Upper lobe of left lung (tissue), 6 donors: ENCODE measurements at regions not wholly inside any gene's neighbourhood (a gene's known extent, or its start where the extent isn't known, plus 50 kb on each side); places are given as distances from the start of the nearest gene placed in this dataset.

Experiments
- ATAC-seq, 2 donors: fragments of 200-7000 bp; cut with Tn5 transposase; one replicate each; pipeline ENCODE4 v1.9.1; 2022; ENCODE audit warnings: mild to moderate bottlenecking in 2 of 2, moderate library complexity in 2 of 2; ENCODE audit not compliant: low FRiP score in 2 of 2
- DNase-seq, 2 donors: peaks; one replicate each; pipeline ENCODE4 v3.0.0-alpha.2; 2019 to 2020
- H3K27ac ChIP-seq, 4 donors: fragments of 200-600 bp; sonication (generic); one replicate each; pipeline ENCODE4 v1.5.1; 2016 to 2019
- H3K27me3 ChIP-seq, 4 donors: fragments of 200-600 bp; sonication (generic); one replicate each; pipeline ENCODE4 v1.5.1; 2017 to 2019
- H3K36me3 ChIP-seq, 4 donors: fragments of 200-600 bp; sonication (generic); one replicate each; pipeline ENCODE4 v1.5.1; 2016 to 2019
- H3K4me1 ChIP-seq, 4 donors: fragments of 200-600 bp; sonication (generic); one replicate each; pipeline ENCODE4 v1.5.1; 2018 to 2019
- H3K4me3 ChIP-seq, 4 donors: fragments of 200-600 bp; sonication (generic); one replicate each; pipeline ENCODE4 v1.5.1; 2017 to 2019; ENCODE audit warnings: mild to moderate bottlenecking in 2 of 4, moderate library complexity in 1 of 4
- H3K9me3 ChIP-seq, 4 donors: fragments of 200-600 bp; sonication (generic); one replicate each; pipeline ENCODE4 v1.5.1; 2018 to 2019
- EP300 ChIP-seq, 4 donors: sonication (generic); formaldehyde crosslinking; IDR thresholded peaks; one replicate each; pipeline ENCODE4 v1.5.1; 2017; ENCODE audit warnings: antibody characterized with exemption in 4 of 4, control low read depth in 2 of 4
- POLR2A ChIP-seq, 4 donors: fragments of 450-650 bp; IDR thresholded peaks; one replicate each; pipeline ENCODE4 v1.5.1; 2016 to 2017; ENCODE audit warnings: antibody characterized with exemption in 4 of 4, mild to moderate bottlenecking in 2 of 4
- POLR2AphosphoS5 ChIP-seq, 2 donors: sonication (generic); formaldehyde crosslinking; IDR thresholded peaks; one replicate each; pipeline ENCODE4 v1.5.1; 2017; ENCODE audit warnings: antibody characterized with exemption in 2 of 2
- WGBS, 2 donors: methylation state at CpG; one replicate each; pipeline ENCODE4 v1.1.5; 2017 to 2018; 5-methylcytosine and 5-hydroxymethylcytosine counted together
- TF ChIP-seq, protein P1 (sequence below), 6 experiments: fragments of 450-650 bp in 4 of 6; fragments of 200-600 bp in 2 of 6; sonication (generic) in 2 of 6; IDR thresholded peaks; one replicate each; pipeline ENCODE4 v1.5.1; 2016 to 2019; ENCODE audit warnings: antibody characterized with exemption in 6 of 6
- donor health status: DM: no; HTN: no; CAD: no; lungs with moderate emphysema.
- donor health status: DM: no; HTN: yes; CAD: no; lungs with severe emphysema.

DNA sequence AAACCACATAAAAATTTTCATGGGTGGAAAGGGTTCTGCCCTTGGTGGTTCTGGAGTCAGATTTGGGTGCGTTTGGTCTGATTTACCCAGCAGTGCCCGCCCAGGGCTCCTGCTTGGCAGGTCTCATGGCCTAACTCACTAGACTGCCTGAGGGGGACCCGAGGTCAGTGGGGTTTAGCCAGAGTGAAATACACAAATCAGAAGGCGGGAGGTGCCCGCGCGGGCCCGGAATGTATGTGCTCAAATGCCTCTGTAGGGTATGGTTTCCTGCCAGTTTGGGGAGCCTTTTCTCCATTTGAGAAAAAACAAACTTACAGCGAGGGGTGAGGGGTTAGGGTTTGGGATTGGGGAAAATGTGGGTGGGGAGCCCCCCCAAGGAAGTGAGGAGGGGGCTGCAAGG, 70.9 kb upstream of the POLG start:
- DNase-seq (peak in 1 of 2 donors; percentile 21), ATAC-seq (no peak)
- H3K27ac ChIP-seq, result no peak overlapping the region
- 5 to 10% methylated on average over 9 of the region's 9 CpGs for WGBS, 2 donors
- H3K4me3 ChIP-seq, result no peak overlapping the region
- no peaks in the 10 kb centered on the region for H3K9me3 ChIP-seq
- H3K27me3 ChIP-seq, result peaks cover 2 to 84% (median 40%) of the 10 kb centered on the region in 4 donors
- H3K36me3 ChIP-seq, result no peaks in the 10 kb centered on the region
- TF ChIP-seq EP300 (IDR thresholded peaks at IDR 0.05), result no peak
- TF ChIP-seq, protein P1, sequence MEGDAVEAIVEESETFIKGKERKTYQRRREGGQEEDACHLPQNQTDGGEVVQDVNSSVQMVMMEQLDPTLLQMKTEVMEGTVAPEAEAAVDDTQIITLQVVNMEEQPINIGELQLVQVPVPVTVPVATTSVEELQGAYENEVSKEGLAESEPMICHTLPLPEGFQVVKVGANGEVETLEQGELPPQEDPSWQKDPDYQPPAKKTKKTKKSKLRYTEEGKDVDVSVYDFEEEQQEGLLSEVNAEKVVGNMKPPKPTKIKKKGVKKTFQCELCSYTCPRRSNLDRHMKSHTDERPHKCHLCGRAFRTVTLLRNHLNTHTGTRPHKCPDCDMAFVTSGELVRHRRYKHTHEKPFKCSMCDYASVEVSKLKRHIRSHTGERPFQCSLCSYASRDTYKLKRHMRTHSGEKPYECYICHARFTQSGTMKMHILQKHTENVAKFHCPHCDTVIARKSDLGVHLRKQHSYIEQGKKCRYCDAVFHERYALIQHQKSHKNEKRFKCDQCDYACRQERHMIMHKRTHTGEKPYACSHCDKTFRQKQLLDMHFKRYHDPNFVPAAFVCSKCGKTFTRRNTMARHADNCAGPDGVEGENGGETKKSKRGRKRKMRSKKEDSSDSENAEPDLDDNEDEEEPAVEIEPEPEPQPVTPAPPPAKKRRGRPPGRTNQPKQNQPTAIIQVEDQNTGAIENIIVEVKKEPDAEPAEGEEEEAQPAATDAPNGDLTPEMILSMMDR (IDR thresholded peaks at IDR 0.05), result no peak
- peaks cover 29 to 41% (median 34%) of the 10 kb centered on the region in 4 donors for H3K4me1 ChIP-seq

DNA sequence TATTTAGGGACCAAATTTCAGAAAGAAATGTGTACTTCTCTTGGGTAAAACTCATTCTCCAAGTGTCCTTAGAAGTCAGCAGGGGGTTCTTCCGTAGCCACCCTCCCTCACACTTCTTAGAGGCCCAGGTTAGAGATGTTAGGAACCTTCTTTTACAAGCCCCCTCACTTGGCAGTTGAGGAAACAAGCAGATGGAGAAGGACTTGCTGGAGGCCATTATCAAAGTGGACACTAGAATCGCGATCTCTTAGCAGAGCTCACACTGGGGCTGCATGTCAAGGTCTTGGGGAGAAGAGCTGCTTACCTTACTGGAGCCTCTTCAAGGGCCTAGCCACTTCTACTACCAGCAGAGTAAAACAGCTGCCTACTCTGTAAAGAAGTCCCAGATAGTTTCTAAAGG, 69.4 kb upstream of the POLG start:
- Histone ChIP-seq H3K9me3 (no peaks in the 10 kb centered on the region), H3K36me3 (no peaks in the 10 kb centered on the region), H3K4me1 (peaks cover 38 to 48% (median 45%) of the 10 kb centered on the region in 4 donors), H3K4me3 (no peak overlapping the region), H3K27me3 (peaks cover 0 to 84% (median 41%) of the 10 kb centered on the region in 4 donors), H3K27ac (no peak overlapping the region)
- ATAC-seq (no peak), DNase-seq (no peak)
- 30 to 31% methylated on average over 3 of the region's 3 CpGs for WGBS, 2 donors
- TF ChIP-seq EP300 (IDR thresholded peaks at IDR 0.05) (no peak), POLR2AphosphoS5 (IDR thresholded peaks at IDR 0.05) (no peak), POLR2A (IDR thresholded peaks at IDR 0.05) (no peak)
- TF ChIP-seq, protein P1 (IDR thresholded peaks at IDR 0.05), result no peak

DNA sequence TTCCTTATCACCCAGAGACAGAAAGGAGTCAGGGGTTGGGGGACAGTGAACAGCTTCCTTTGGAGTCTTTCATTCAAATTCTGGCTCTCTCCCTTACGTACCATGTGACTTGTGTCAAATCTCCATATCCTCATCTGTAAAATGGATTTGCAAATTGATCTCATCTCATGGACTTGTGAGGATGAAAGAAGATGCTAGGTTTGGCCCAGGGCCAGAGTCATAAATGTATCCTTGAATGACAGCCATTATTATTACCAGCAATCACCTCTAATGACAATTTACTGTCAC, 67.8 kb upstream of the POLG start:
- no peak overlapping the region for H3K4me3 ChIP-seq
- DNase-seq (no peak), ATAC-seq (no peak)
- peaks cover 0 to 76% (median 36%) of the 10 kb centered on the region in 4 donors for H3K27me3 ChIP-seq
- peaks cover 29 to 33% (median 30%) of the 10 kb centered on the region in 4 donors for H3K4me1 ChIP-seq
- no peaks in the 10 kb centered on the region for H3K9me3 ChIP-seq
- no peak overlapping the region for H3K27ac ChIP-seq
- TF ChIP-seq, protein P1 (IDR thresholded peaks at IDR 0.05), result no peak
- TF ChIP-seq POLR2A (IDR thresholded peaks at IDR 0.05), result no peak
- no peak for TF ChIP-seq POLR2AphosphoS5 (IDR thresholded peaks at IDR 0.05)
- no peak for TF ChIP-seq EP300 (IDR thresholded peaks at IDR 0.05)
- no peaks in the 10 kb centered on the region for H3K36me3 ChIP-seq
- WGBS, 2 donors, result 18% methylated on average over 1 of the region's 1 CpG

DNA sequence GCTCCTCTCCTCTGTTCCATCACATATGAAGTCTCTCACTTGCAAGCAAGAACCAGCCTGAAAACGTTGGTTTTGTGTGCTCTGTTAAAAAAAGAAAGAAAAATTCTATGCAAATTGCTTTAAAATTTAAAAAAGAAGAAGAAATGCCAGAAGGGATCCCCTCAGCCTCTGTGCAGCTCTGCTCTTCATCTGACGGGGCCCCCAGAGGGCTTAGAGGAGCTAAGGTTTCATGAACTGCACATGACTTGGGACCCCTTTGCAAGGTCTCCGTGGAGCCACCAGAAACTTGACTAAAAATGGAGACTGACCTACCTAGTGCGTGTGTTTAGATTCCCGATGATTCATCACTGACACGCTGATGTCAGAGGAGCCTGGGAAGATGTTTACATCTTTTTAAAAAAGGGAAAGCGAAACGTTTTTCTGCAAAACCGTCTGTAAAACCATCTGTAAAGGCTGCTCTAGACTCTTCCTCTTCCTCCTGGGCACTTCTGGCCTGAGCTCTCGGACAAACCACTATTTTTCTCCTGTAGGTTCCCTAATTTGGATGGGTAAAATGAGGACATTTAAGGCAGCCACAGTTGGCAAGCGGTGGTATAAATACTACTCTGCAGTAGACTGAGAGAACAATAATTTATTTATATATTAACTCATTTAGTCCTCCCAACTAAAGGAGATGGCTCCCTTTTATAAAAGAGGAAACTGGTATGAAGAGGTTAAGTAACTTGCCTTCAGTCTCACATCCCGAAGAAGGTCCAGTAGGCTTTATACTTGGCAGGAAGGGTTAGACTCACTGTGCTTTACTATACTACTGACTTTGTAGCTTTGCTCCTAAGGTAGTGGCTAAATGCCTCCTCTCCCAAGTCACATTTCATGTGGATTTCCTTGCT, 67.2 kb upstream of the POLG start:
- no peak for DNase-seq

More for the DNA sequence above, 67.2 kb upstream of the POLG start:
- WGBS, 2 donors, result 12 to 16% methylated on average over 12 of the region's 12 CpGs
- Histone ChIP-seq H3K27ac (no peak overlapping the region), H3K27me3 (peaks cover 0 to 71% (median 33%) of the 10 kb centered on the region in 4 donors), H3K9me3 (no peaks in the 10 kb centered on the region), H3K4me3 (no peak overlapping the region), H3K4me1 (peaks cover 23 to 27% (median 24%) of the 10 kb centered on the region in 4 donors), H3K36me3 (no peaks in the 10 kb centered on the region)
- no peak for ATAC-seq
- TF ChIP-seq POLR2AphosphoS5 (IDR thresholded peaks at IDR 0.05), result no peak
- TF ChIP-seq, protein P1 (IDR thresholded peaks at IDR 0.05), result no peak
- TF ChIP-seq EP300 (IDR thresholded peaks at IDR 0.05), result no peak
